Sigmoid colon (tissue), 4 donors: ENCODE measurements at regions not wholly inside any gene's neighbourhood (a gene's known extent, or its start where the extent isn't known, plus 50 kb on each side); places are given as distances from the start of the nearest gene placed in this dataset.

Experiments
- CTCF ChIP-seq, 4 experiments: fragments of 450-650 bp in 3 of 4; fragments of 200-600 bp in 1 of 4; IDR thresholded peaks; one replicate each; pipeline ENCODE4 v1.5.1; 2016 to 2019; ENCODE audit warnings: antibody characterized with exemption in 4 of 4, mild to moderate bottlenecking in 3 of 4, moderate library complexity in 2 of 4
- EP300 ChIP-seq, 4 donors: sonication (generic); formaldehyde crosslinking; IDR thresholded peaks; one replicate each; pipeline ENCODE4 v1.6.1; 2017; ENCODE audit warnings: antibody characterized with exemption in 4 of 4
- POLR2A ChIP-seq, 2 donors: fragments of 450-650 bp; IDR thresholded peaks; one replicate each; pipeline ENCODE4 v1.6.1; 2016; ENCODE audit warnings: antibody characterized with exemption in 2 of 2, mild to moderate bottlenecking in 2 of 2, moderate library complexity in 2 of 2
- POLR2AphosphoS5 ChIP-seq, 4 donors: sonication (generic); formaldehyde crosslinking; IDR thresholded peaks; one replicate each; pipeline ENCODE4 v1.6.1; 2017; ENCODE audit warnings: antibody characterized with exemption in 4 of 4

DNA sequence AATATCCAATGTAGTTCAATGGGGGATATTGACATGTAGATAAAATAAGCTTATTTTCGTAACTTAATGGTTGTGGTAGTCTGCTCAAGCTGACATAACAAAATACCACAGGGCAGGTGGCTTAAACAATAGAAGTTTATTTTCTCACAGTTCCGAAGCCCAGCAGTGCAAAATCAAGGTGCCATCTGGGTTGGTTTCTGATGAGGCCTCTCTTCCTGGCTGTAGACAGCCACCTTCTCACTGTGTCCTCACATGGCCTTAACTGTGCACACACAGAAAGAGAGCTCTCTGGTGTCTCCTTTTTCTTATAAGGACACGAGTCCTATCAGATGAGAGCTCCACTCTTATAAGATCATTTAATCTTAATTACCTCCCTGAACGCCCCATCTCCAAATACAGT lies 64.8 kb upstream of the IPO9 start:
- TF ChIP-seq CTCF (IDR thresholded peaks at IDR 0.05) (no peak), EP300 (IDR thresholded peaks at IDR 0.05) (no peak), POLR2A (IDR thresholded peaks at IDR 0.05) (no peak), POLR2AphosphoS5 (IDR thresholded peaks at IDR 0.05) (no peak)
